Dendritic cell treated with granulocyte-macrophage colony-stimulating factor and Interleukin-4, amounts not matched to agents 40 ng/mL and 50 ng/mL, for 4 days (primary cell): ENCODE measurements at regions not wholly inside any gene's neighbourhood (a gene's known extent, or its start where the extent isn't known, plus 50 kb on each side); places are given as distances from the start of the nearest gene placed in this dataset.

Source experiments
- H3K27ac Mint-ChIP-seq: one replicate; pipeline ENCODE4 v1.8.0; 2022; ENCODE audit warnings: mild to moderate bottlenecking, mixed read lengths
- H3K27me3 Mint-ChIP-seq: one replicate; pipeline ENCODE4 v1.8.0; 2022; ENCODE audit warnings: mild to moderate bottlenecking, mixed read lengths
- H3K36me3 Mint-ChIP-seq: one replicate; pipeline ENCODE4 v1.8.0; 2022; ENCODE audit warnings: low read depth, mixed read lengths
- H3K4me1 Mint-ChIP-seq: one replicate; pipeline ENCODE4 v1.8.0; 2022; ENCODE audit warnings: low read depth, mixed read lengths
- H3K4me3 Mint-ChIP-seq: one replicate; pipeline ENCODE4 v1.8.0; 2022; ENCODE audit warnings: mild to moderate bottlenecking, moderate library complexity, mixed read lengths
- H3K9me3 Mint-ChIP-seq: one replicate; pipeline ENCODE4 v1.8.0; 2022; ENCODE audit warnings: mixed read lengths
- intact Hi-C: fragments of 100-400 bp; cut with micrococcal nuclease; formaldehyde crosslinking; loops from one replicate; pipeline ENCODE4 v1.15.0; 2022

DNA sequence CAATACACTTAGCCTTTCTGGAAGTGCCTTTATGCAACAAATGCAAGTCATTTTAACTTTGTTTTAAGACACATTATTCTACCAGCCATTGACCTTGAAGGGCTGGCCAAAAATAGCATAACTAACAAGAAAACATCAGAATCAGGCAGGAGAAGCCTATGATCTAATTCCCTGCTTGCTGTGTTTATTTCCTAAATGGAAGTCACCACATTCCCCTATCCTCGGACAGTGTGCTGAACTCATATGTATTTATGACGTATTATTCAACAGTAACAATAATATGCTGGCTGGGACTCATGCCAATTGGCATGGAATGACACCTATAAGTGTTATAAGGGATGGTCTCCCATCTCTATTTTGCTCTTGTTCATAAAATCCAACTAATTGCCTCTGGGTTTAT is 140.7 kb downstream of the MAP3K7 start:
- Mint-ChIP-seq H3K4me1 (no peaks in the 10 kb centered on the region), H3K36me3 (no peaks in the 10 kb centered on the region), H3K9me3 (no peaks in the 10 kb centered on the region), H3K27me3 (no peaks in the 10 kb centered on the region), H3K27ac (no peak overlapping the region), H3K4me3 (no peak overlapping the region)
- intact Hi-C loops: no loop called here

DNA sequence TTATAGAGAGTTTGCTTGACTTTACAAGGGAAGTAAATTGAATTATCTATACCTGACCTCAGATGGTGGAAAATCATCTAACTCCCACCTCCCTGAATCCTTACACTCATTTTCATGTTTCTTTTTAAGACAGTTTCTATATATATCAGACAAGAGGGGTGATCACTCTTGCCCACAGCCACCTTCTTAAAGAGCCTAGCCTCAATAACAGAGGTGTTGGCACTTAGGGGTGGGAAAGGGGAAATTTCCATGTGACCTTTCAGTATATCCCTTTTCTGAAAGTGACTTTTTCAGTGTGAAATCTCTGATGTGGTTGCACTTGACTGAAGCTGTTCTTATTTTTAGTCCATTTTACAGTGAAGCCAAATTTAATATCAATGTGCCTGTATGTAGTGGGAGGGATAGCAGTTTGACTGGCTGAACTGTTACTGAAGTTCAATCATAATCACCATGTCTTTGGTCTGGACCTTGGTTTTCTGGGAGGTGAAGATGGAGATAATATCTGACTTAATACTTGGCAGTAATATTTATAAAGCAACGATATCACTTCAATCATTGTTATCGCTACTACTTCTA is 141.3 kb downstream of the MAP3K7 start:
- Mint-ChIP-seq H3K9me3 (no peaks in the 10 kb centered on the region), H3K36me3 (no peaks in the 10 kb centered on the region), H3K4me3 (no peak overlapping the region), H3K4me1 (no peaks in the 10 kb centered on the region), H3K27ac (no peak overlapping the region), H3K27me3 (no peaks in the 10 kb centered on the region)
- intact Hi-C loops: no loop called here

DNA sequence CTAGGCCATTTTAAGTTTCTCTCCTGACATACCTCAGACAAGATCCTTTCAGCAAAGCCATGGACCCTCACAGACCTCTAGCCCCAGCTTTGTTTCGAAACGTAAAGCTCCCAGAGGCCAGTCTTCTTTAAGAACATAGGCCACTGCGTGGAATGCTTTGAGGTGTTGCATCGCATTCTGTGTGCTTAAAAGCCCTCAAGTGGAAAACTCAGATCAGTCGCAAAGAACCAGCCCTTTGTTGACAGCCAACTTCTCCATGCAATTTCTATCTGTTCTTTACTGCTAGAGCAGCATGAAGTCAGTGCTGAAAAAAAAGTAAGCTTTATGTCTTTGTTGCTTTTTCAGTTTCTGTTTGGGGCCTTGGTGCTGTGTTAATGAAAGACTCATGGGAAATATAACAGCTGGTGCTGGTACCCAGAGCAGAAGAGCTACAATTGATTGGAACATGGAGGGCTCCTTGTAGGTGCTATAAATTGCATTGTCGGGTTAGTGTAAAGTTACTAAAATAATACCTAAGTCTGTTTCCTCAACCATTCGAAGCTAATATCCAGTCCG is 142.6 kb downstream of the MAP3K7 start:
- Mint-ChIP-seq H3K9me3 (no peaks in the 10 kb centered on the region), H3K27ac (no peak overlapping the region), H3K4me1 (no peaks in the 10 kb centered on the region), H3K27me3 (no peaks in the 10 kb centered on the region), H3K36me3 (no peaks in the 10 kb centered on the region), H3K4me3 (no peak overlapping the region)
- intact Hi-C loops: no loop called here

DNA sequence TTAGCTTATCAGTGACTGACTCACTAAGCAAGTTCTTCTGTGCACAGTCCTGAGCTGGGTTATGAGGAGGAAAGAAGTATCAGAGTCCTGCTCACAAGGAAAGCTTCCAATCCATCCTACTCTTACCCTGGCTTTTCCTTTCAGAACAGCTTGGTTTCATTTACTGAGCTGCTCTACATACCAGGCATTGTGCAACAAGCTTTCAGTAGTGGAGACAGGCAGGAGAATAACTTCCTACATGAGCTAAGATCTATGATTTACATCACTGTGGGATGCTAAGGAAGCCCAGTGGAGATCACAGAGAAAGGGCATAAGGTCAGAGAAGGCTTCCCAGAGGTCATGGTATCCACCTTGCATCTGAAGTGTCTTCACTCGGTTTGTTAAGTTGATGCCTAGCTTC is 144.5 kb downstream of the MAP3K7 start:
- intact Hi-C loops: no loop called here
- Mint-ChIP-seq H3K4me1 (no peaks in the 10 kb centered on the region), H3K27ac (no peak overlapping the region)

DNA sequence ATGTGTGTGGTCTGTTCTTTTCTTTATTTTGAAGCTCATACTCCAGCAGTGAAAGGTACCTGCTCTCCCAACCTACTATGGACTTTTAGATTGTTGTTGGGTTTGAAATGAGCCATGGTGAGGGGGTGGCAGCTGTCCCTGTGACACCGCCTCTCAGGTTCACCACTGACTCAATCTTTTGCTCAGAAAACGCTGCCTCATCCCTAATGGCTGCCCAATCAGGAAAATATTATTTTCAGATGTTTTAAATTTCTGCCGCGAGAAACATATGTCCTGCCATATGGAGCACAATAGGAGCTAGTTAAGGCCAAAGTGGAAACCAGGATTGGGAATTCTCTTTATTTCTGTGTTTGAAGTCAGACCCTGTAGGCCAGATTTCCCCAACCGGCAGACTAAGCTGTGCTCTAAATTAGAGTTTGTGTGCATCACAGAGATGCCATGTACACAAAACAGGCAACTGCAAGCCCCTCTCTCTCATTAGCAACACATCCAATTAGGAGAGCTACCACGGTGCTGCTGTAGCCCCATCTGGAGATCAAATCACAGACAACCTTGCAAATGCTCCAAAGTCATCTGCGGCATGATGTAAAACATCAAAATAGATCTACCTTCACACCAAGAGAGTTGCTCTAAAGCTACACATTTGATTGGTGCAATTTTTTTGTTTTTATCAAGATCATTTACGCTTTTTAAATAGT is 144.1 kb upstream of the BACH2 start:
- Mint-ChIP-seq H3K36me3 (no peaks in the 10 kb centered on the region), H3K27me3 (no peaks in the 10 kb centered on the region), H3K27ac (no peak overlapping the region), H3K4me3 (no peak overlapping the region), H3K9me3 (no peaks in the 10 kb centered on the region), H3K4me1 (no peaks in the 10 kb centered on the region)
- intact Hi-C loops: no loop called here

More for the DNA sequence above, 144.5 kb downstream of the MAP3K7 start:
- Mint-ChIP-seq H3K9me3 (no peaks in the 10 kb centered on the region), H3K36me3 (no peaks in the 10 kb centered on the region), H3K27me3 (no peaks in the 10 kb centered on the region), H3K4me3 (no peak overlapping the region)

DNA sequence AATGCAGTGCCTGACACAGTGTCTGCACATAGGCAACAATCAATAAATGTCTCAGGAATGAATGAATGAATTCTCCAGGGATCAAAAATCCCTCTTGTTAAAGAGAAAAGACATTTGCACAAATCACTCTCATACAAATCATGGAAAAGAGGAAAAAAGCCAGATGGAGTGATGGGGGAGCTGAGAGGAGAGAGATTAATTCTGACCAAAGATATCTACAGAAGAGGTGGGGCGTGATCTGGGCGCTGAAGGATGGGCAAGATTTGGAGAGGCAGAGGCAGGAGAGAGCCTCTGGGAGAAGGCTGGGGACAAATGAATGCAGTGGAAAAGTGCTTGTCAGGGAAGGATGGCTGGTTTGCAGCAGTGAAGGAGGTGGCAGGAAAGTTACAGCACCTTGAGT is 142.9 kb upstream of the BACH2 start:
- H3K27ac Mint-ChIP-seq: no peak overlapping the region
- intact Hi-C loops: no loop called here

DNA sequence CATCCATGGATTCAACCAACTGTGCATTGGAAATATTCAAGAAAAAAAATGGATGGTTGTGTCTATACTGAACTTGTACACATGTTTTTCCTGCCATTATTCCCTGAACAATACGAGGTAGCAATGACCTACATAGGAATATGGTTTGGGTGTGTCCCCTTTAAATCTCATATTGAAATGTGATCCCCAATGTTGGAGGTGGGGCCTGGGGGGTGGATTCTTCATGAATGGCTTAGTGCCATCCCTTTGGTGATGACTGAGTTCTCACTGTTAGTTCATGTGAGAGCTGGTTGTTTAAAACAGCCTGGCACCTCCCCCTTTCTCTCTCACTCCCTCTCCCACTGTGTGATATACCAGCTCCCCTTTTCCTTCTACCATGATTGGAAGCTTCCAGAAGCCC is 139.8 kb upstream of the BACH2 start:
- H3K27me3 Mint-ChIP-seq: no peaks in the 10 kb centered on the region

More for the DNA sequence above, 142.9 kb upstream of the BACH2 start:
- H3K4me3 Mint-ChIP-seq: no peak overlapping the region
- H3K9me3 Mint-ChIP-seq: no peaks in the 10 kb centered on the region
- H3K36me3 Mint-ChIP-seq: no peaks in the 10 kb centered on the region
- no peaks in the 10 kb centered on the region for H3K4me1 Mint-ChIP-seq
- no peaks in the 10 kb centered on the region for H3K27me3 Mint-ChIP-seq

DNA sequence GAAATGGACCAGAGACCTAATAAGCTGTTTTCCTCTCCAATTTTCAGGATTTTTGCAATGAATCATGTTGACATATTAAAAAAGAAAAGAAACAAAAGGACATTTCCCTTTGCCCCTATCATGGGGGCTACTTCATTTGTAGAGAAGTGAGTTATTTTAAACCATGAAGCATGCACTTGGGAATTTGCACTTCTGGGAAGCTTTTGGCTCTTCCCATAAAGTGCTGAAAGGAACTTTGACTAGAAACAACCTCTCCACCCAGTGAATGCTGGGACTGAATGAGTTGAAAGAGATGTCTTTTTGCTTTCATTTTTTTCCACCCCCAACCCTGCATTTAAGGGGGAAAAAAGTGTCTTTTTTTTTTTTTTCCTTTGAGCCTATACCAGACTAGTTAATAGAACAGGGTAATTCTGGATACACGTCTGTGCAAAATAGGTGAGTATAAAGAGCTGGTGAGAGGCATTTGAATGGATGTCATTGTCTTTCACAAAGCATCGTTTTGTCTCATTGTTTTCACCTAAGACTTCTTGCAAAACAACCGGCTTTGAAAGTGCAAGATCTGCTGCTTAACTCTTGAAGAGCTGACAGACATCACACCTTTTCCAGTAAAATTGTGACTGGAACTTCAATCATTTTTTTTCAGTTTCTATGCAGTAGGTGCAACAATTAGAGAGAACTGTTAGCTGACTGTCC is 138.7 kb upstream of the BACH2 start:
- Mint-ChIP-seq H3K4me1 (no peaks in the 10 kb centered on the region), H3K36me3 (no peaks in the 10 kb centered on the region), H3K27me3 (no peaks in the 10 kb centered on the region), H3K27ac (no peak overlapping the region), H3K4me3 (no peak overlapping the region), H3K9me3 (peaks cover 18% of the 10 kb centered on the region)
- intact Hi-C loops: no loop called here

More for the DNA sequence above, 139.8 kb upstream of the BACH2 start:
- H3K36me3 Mint-ChIP-seq: no peaks in the 10 kb centered on the region
- no peaks in the 10 kb centered on the region for H3K4me1 Mint-ChIP-seq
- intact Hi-C loops: no loop called here
- no peak overlapping the region for H3K4me3 Mint-ChIP-seq
- peaks cover 14% of the 10 kb centered on the region for H3K9me3 Mint-ChIP-seq
- H3K27ac Mint-ChIP-seq: no peak overlapping the region

DNA sequence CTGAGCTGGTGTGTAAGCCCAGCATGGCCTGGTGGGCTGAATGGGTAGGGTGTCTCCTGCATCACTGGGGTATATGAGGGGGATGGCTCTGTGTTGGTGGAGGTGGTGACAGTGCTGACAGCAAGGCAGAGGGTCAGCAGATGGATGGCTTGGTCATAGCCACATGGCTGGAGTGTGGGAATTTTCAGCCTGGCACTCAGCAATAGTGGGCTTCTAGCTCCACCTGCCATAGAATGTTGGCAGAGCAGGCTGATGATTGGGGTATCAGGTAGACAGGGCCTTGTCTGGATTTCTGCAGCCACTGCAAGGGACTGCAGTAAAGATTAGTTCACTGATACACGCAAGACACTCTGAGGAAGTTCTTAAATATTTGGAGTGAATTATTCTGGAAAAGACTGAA is 137.5 kb upstream of the BACH2 start:
- no peaks in the 10 kb centered on the region for H3K27me3 Mint-ChIP-seq
- no peaks in the 10 kb centered on the region for H3K36me3 Mint-ChIP-seq
- no peak overlapping the region for H3K4me3 Mint-ChIP-seq
- H3K27ac Mint-ChIP-seq: no peak overlapping the region
- no peaks in the 10 kb centered on the region for H3K4me1 Mint-ChIP-seq
- intact Hi-C loops: no loop called here
- H3K9me3 Mint-ChIP-seq: peaks cover 30% of the 10 kb centered on the region

DNA sequence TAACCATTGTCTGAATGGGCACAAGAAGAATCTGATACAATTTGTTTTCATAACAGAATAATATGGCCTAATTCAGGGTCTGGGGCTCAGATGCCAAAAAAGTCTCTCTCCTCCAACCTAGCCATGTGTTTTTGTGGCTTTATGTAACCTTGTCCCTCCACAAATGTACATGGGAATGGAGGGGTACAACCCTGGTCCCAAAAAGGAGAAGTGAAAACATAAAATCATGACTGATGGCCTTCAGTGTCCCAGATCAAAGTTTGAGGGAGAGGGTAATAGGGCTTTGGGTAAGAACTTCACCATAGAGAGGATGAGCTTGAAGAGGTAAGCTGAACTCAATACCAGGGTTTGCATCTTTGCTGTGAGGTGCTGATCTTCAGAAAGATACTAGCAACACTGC is 136.3 kb upstream of the BACH2 start:
- no peak overlapping the region for H3K27ac Mint-ChIP-seq

DNA sequence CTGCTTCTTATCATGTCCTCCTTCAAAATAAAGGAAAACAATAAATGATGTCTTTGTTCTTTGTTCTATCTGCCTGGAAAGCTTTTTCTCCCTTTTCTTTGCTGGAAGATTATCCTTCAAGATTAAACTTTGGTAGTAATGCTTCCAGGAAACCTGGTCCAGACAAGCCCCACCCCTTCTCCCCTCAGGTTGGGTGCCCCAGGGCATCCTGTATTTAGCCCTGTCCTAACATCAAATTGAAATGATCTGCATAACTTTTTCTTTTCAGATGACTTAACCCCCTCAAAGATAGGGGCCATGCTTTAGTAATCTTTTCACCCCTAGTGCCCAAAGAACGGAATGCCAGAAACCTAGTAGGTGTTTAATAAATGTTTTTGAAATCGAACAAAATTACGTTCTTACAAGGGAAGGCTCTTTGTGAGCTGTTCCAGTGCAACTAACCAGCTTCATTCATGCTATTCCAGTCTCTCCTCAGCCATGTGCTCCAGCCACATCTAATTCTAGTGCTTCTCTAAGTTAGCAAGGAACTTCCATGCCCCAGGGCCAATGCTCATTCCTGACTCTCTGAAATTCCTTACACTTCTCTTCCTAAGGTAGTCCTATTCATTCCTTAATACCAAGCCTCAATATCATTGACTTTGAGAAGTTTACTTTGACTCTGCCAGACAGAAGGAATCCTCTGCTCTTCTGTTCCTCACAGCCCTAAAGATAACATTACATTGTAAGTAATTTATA is 135.6 kb upstream of the BACH2 start:
- H3K36me3 Mint-ChIP-seq: no peaks in the 10 kb centered on the region
- intact Hi-C loops: no loop called here
- H3K4me3 Mint-ChIP-seq: no peak overlapping the region
- no peaks in the 10 kb centered on the region for H3K4me1 Mint-ChIP-seq
- peaks cover 33% of the 10 kb centered on the region for H3K9me3 Mint-ChIP-seq
- no peaks in the 10 kb centered on the region for H3K27me3 Mint-ChIP-seq
- no peak overlapping the region for H3K27ac Mint-ChIP-seq

More for the DNA sequence above, 136.3 kb upstream of the BACH2 start:
- H3K36me3 Mint-ChIP-seq: no peaks in the 10 kb centered on the region
- no peaks in the 10 kb centered on the region for H3K4me1 Mint-ChIP-seq
- H3K9me3 Mint-ChIP-seq: peaks cover 33% of the 10 kb centered on the region
- H3K27me3 Mint-ChIP-seq: no peaks in the 10 kb centered on the region
- intact Hi-C loops: no loop called here
- H3K4me3 Mint-ChIP-seq: no peak overlapping the region

DNA sequence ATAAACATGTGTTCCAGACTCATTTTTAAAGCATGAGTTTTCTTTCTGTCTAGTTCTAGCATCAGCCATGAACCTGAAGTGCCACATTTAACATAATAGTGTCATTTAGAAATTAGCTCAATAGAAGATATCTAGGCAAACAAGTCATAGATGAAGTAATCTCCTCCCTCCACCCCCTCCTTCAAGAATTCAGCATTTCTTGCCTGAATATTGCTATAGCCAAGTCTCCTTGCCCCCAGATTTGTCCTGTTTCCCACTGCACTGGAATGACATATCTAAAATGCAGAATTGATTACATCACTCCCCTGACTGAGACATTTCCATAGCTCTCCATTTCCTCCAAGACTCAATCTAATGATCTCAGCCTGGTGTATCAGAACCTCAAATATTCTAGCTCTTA is 134.9 kb upstream of the BACH2 start:
- Mint-ChIP-seq H3K27ac (no peak overlapping the region), H3K27me3 (no peaks in the 10 kb centered on the region), H3K4me3 (no peak overlapping the region), H3K36me3 (no peaks in the 10 kb centered on the region), H3K9me3 (peaks cover 33% of the 10 kb centered on the region), H3K4me1 (no peaks in the 10 kb centered on the region)
- intact Hi-C loops: no loop called here

DNA sequence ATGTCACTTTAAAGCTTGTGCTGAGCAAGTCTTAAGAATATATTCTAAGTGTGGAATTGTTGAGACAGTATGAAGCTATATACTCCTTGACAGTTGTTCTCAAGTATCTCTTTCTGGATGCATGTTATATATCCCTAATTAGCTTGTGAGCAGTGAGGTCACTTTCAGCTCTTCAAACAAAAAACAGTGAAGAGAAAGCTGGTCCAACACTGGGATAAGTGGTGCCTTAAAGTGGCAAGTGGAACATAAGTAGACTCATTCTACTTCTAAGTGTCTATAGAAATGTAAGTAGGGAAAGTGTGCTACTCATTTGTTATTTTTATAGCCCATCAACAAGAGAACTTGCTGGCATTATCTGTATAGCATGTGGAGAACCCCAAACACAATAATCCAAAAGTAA is 133.1 kb upstream of the BACH2 start:
- no peaks in the 10 kb centered on the region for H3K36me3 Mint-ChIP-seq

DNA sequence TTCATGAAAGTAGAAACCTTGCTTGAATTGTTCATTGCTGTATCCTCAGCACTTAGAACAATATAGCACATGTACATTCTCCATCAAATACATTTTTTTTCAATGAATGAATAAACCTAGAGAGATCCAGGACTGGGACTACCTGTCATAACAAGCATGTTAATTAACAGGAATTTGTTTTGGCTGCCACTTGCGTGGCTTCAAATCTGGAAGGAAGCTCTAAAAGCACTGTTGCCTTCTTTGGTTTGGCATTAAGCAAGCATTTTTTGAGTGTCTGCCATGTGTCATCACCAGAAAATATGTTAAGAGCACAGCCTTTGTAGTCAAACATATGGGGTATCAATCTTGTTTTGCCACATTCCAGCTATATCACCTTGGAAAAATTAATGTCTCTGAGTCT is 131.9 kb upstream of the BACH2 start:
- H3K4me1 Mint-ChIP-seq: no peaks in the 10 kb centered on the region
- no peaks in the 10 kb centered on the region for H3K36me3 Mint-ChIP-seq
- peaks cover 24% of the 10 kb centered on the region for H3K9me3 Mint-ChIP-seq
- intact Hi-C loops: no loop called here
- no peaks in the 10 kb centered on the region for H3K27me3 Mint-ChIP-seq
- H3K27ac Mint-ChIP-seq: no peak overlapping the region
- H3K4me3 Mint-ChIP-seq: no peak overlapping the region

More for the DNA sequence above, 133.1 kb upstream of the BACH2 start:
- H3K4me3 Mint-ChIP-seq: no peak overlapping the region
- no peak overlapping the region for H3K27ac Mint-ChIP-seq
- no peaks in the 10 kb centered on the region for H3K27me3 Mint-ChIP-seq
- intact Hi-C loops: no loop called here
- peaks cover 33% of the 10 kb centered on the region for H3K9me3 Mint-ChIP-seq
- H3K4me1 Mint-ChIP-seq: no peaks in the 10 kb centered on the region
